DMS 273 (cell line): ENCODE measurements at regions not wholly inside any gene's neighbourhood (a gene's known extent, or its start where the extent isn't known, plus 50 kb on each side); places are given as distances from the start of the nearest gene placed in this dataset.
"Not testable (repeated sequence)": the region's sequence is repeated elsewhere in the genome, so short reads cannot be mapped to it uniquely, and the experiment has no call there.

Experiments used
- DNase-seq: peaks from one replicate; lab custom pipeline; 2025; ENCODE audit not compliant: unreplicated experiment; lab: John Stamatoyannopoulos, UW

DNA sequence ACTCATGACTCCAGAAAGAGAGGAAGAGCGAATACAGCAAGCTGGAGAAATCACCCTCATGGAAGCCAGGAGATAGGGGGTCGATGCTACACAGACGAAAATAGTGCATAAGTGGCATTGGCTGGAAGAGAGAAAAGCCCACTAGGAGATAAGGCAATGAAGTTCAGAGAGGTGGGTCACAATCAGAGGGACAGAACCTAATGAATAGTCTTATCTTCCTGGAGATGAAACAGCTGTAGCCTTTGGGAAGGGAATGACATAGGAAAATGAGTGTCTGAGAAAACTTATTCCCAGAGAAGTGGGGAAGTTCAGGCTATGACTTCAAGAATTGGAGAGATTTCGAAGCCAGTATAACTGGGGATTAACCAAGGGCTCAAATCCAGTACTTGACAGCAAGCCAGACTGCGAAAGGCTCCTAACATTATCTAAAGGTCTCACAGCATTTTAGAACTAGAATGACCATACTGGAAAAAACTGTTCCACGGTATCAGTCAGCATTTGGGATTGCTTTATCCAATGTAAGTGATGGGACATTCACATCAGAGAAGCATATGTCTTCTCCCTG is 211.1 kb downstream of the ZNF365 start:
- DNase-seq, result no peak

DNA sequence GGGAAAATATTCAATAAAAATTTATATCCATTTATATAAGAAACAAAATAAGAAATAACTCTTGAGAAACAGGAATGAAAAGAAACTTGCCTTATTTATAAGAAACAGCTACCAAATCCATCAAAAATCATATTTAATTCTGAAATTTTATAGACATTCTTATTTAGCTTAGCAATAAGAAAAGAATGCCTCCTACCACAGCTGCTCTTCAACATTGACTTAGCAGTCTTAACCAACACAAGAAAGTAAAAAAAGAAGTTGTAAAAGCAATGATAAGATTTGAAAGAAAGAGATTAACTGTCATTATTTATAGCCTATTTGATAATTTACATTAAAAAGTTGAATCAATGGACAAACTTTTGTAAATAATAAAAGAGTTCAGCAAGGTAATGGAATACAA is 212.8 kb downstream of the ZNF365 start:
- no peak for DNase-seq

GRCh38 chr10:62588116-62588515 is 213.9 kb downstream of the ZNF365 start:
- no peak for DNase-seq

GRCh38 chr10:62589689-62590088 is 214.8 kb upstream of the ADO start:
- DNase-seq, result no peak

DNA sequence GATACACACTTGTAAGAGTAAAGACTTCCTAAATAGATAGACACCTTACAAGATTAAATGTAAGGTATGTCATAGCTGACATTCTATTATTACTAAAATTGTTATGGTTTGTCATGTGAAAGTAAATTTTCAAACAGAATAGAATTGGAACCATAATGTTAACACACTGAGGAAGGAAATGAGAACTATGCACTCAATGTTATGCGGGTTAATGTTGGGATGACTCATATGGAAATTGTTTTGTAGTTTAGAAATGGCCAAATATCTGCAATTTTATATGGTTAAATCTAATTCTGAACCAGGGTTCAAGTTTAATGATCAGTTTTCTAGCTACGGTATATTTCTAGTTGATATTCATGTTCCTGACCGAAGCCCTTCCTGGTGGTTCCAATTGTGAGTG is 214.2 kb upstream of the ADO start:
- no peak for DNase-seq

GRCh38 chr10:62594093-62594520 is 210.4 kb upstream of the ADO start:
- DNase-seq, result peak; percentile 68

DNA sequence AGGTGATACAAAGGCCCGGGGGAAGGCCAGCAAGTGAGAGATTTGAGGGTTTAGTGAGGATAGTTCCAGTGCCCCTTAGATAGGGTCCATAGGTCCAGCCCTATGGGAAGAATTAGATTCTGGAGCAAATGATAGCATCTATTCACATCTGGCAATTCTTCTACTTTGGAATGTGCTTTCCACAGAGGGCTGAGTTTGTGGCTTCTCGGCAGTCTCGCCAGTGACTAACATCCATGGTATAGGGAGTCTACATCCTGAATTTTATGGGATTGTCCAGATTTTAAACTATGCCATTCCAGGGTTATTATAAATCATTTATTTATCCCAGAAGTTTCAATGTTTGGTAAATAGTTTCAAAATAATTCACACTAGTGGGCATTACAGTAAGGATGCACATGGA is 207.3 kb upstream of the ADO start:
- DNase-seq, result no peak

- no peak for DNase-seq
Measured at GRCh38 chr10:62599161-62599560, 205.4 kb upstream of the ADO start.

DNA sequence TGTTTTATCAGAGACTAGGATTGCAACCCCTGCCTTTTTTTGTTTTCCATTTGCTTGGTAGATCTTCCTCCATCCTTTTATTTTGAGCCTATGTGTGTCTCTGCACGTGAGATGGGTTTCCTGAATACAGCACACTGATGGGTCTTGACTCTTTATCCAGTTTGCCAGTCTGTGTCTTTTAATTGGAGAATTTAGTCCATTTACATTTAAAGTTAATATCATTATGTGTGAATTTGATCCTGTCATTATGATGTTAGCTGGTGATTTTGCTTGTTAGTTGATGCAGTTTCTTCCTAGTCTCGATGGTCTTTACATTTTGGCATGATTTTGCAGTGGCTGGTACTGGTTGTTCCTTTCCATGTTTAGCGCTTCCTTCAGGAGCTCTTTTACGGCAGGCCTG is 198.0 kb upstream of the ADO start:
- DNase-seq, result not testable (repeated sequence)

DNA sequence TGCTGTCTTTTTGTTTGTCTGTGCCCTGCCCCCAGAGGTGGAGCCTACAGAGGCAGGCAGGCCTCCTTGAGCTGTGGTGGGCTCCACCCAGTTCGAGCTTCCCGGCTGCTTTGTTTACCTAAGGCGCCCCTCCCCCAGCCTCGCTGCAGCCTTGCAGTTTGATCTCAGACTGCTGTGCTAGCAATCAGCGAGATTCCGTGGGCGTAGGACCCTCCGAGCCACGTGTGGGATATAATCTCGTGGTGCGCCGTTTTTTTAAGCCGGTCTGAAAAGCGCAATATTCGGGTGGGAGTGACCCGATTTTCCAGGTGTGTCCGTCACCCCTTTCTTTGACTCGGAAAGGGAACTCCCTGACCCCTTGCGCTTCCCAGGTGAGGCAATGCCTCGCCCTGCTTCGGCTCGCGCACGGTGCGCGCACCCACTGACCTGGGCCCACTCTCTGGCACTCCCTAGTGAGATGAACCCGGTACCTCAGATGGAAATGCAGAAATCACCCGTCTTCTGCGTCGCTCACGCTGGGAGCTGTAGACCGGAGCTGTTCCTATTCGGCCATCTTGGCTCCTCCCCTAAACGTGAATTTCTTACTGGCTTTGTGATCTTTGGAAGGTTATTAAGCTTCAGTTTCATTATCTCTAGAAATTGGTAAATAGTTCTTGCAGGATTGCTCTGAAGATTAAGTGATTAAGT is 196.2 kb upstream of the ADO start:
- not testable (repeated sequence) for DNase-seq

GRCh38 chr10:62610649-62611229 is 193.8 kb upstream of the ADO start:
- peak; percentile 71 for DNase-seq

DNA sequence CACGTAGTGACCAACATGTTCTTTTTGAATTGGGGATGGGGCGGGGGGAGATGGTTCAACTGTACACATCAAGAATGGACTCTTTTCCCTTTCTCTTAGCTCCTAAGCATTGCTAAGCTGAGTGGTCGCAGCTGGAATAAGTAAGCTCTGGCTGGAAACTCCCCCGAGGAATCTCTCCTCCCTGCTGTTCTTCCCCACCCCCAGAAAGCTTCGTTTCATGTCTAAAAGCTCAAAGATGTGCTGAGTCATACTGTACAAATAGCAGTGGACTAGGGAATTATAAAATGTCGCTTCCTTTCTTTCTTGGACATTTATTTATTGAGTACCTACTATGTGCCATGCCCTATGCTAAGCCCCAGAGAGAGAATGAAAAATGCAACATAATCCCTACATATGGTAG is 191.1 kb upstream of the ADO start:
- DNase-seq, result no peak

GRCh38 chr10:62613859-62614258 is 190.7 kb upstream of the ADO start:
- DNase-seq, result no peak

DNA sequence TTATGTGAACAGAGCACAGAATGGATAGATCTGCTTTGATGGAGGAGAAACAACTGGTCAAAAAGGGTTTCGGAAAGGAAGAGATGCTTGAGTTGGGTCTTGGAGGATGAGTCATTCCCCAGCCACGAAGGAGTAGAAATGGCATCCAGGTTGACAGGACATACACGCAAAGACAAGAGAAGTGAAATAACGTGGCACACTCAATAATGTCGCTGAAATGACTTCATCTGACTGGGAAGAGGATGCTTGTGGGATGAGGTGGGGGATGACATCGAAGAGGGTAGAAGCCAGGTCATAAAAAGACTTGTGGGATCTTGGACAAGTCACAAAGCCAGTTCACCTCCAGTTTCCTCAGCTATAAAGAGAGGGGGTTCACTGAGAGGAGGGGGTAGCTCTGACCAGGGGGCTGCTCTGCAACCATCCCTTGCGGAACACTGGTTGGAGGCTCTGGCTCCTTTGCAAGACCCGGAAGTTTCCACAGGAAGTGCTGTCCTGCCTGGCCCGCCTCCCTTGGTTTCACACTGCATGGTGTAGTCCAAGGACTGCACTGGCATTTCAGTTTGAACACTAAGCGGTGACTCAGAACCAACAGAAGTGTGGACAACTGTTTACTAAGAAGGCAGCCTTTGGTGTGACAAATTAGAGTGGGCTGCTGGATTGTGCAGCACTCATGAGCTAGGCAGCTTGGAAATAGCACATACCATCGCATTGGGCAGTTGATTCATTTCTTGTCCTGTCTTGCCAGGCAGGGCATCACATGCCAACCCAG is 189.9 kb upstream of the ADO start:
- no peak for DNase-seq

DNA sequence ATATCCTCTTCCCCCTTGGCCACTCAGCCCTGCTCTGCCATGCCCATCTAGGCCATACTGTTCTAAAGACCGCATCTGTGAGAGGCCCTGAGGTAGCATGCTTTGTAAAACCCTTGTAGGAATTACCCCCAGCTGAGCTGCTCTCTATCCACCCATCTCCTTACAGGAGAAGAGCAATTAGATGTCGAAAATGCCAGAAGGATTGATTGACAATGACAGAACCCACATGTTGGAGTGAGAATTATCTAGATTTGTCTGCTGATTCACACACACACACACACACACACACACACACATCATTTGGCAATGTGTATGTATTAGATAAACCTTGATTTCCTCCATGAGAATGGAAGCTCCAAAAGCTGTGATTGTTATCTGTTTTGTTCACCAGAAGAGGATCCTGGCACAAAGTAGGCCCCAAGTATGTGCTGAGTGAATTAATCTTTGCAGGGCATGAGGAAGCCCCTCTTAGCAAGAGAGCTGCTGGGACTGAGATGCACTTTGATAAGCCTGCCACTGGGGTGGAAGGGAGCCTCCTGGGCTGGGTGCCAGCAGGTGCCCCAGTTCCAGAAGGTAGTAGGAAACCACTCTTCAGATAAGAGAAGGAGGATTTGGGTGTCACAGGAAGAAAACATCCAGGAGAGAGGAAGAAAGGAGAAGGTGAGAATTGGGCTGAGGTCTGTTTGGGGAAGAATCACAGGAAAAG is 187.5 kb upstream of the ADO start:
- peak; percentile 11 for DNase-seq

- DNase-seq, result no peak
Measured at GRCh38 chr10:62617652-62618051, 186.9 kb upstream of the ADO start.

DNA sequence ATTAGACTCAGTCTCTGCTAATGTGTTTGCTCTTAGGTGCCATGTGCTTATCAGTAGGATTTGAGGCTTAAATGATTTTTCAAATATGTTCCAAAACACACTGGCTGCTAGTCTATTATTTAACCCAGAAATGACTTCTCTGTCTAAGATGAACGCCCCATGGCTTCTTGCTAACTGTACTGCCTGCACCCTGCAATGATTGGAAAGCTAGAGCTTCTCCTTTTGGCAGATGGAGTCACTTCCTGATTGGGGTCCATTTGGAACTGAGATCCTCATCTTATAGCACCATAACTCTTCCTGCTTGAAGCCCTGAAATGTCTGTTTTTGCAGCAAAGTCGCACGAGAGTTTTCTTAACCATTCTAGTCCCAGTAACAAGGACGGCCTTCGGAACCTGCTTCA is 186.5 kb upstream of the ADO start:
- DNase-seq, result no peak

- DNase-seq, result no peak
Measured at GRCh38 chr10:62618576-62619412, 185.7 kb upstream of the ADO start.

DNA sequence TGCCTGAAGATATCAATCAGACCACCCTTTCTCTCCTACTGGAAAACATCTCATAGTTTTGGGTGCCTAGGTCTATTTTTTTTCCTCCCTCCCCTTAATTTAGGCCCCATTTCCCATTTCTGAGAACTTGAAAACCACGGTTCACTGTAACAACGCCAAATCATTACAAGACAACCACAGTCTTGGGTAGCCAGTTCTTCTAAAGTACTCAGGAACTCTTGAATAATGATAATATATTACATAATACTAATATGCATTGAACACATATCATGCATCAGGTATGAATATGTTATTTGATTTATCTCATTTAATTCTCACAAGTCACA is 185.1 kb upstream of the ADO start:
- no peak for DNase-seq

GRCh38 chr10:62620491-62620890 is 184.0 kb upstream of the ADO start:
- DNase-seq, result no peak

GRCh38 chr10:62623223-62623622 is 181.3 kb upstream of the ADO start:
- DNase-seq, result no peak
